T follicular helper cell (primary cell): ENCODE measurements at regions not wholly inside any gene's neighbourhood (a gene's known extent, or its start where the extent isn't known, plus 50 kb on each side); places are given as distances from the start of the nearest gene placed in this dataset.

Source experiments
- DNase-seq: peaks from one replicate; pipeline ENCODE4 v3.0.0-alpha.2; 2020; ENCODE audit warnings: low read depth

DNA sequence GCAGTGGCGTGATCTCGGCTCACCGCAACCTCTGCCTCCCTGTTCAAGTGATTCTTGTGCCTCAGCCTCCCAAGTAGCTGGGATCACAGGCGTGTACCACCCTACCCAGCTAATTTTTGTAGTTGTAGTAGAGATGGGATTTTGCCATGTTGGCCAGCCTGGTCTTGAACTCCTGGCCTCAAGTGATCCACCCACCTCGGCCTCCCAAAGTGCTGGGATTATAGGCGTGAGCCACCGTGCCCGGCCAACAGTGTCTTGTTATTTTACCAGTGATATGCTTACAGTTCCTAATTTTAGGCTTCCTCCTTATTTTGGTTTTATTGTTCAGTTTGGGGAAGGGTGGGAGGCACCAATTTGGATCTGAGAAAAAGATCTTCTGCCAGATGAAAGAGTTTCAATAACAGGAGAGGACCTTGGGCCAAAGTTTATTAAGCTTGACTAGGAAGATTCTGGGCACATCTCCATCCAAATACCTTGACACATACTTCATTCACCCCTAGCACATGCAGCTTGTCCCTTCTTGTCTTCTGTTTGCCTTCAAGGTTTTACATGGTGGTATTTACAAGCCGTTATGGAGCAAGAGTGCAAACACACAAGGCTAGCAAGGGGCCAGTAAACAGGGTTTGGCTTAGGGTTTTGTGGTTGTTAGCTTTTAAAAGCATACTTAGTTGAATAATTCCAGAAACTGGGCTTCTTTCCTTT lies 168.1 kb upstream of the DMRT1 start:
- no peak for DNase-seq

DNA sequence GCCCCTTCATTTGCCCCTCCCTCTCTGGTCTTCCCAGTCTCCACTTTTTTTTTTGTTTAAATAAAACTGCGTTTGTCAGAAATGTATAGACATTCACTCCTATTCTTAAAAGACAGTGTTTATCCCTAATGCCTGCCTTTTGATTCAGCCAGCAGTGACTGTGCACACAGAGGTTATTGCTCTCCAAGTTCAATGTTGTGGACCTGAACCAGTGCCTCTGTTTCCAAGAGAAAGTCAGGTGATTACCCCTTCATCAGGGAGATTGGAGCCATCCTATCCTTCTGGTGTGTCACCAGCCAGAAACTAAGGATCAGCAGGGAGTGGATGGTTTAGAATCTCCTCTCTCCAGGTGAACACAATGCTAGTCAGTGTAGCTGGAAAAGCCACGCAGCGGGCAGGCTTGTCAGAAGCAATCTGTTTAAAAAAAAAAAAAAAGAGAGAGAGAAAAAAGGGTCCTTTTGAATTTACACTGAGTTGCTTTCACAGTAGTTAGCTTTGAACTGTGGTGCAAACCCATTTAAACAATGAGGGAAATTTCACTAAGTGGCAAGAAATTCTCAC lies 167.5 kb upstream of the DMRT1 start:
- DNase-seq, result no peak

- DNase-seq, result no peak
These were observed 165.7 kb upstream of the DMRT1 start for GRCh38 chr9:675697-676370.

- no peak for DNase-seq
These were observed 164.6 kb upstream of the DMRT1 start for GRCh38 chr9:676780-677438.

- DNase-seq, result no peak
These were observed 163.9 kb upstream of the DMRT1 start for GRCh38 chr9:677461-678097.

DNA sequence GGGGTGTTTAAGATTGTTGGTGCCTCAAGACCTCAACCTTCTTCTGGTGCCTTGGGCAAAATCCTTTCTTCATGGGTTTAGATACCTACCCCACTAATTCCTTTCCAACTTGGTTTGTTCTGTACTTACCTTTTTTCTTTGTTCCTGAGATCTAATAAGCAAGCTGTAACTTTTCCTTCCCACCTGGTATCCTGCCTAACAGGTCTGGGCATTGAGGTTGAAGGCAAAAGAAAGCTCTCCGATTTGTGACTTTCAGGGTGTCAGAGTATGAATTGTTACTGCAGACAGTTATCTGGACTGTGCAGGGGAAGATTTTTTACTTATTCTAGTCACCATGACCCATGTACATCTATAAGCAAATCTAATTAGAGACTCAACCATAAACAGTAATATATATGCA lies 162.6 kb upstream of the DMRT1 start:
- DNase-seq, result no peak

GRCh38 chr9:679462-679861 lies 162.0 kb upstream of the DMRT1 start:
- no peak for DNase-seq

GRCh38 chr9:680106-680505 lies 161.4 kb upstream of the DMRT1 start:
- no peak for DNase-seq

DNA sequence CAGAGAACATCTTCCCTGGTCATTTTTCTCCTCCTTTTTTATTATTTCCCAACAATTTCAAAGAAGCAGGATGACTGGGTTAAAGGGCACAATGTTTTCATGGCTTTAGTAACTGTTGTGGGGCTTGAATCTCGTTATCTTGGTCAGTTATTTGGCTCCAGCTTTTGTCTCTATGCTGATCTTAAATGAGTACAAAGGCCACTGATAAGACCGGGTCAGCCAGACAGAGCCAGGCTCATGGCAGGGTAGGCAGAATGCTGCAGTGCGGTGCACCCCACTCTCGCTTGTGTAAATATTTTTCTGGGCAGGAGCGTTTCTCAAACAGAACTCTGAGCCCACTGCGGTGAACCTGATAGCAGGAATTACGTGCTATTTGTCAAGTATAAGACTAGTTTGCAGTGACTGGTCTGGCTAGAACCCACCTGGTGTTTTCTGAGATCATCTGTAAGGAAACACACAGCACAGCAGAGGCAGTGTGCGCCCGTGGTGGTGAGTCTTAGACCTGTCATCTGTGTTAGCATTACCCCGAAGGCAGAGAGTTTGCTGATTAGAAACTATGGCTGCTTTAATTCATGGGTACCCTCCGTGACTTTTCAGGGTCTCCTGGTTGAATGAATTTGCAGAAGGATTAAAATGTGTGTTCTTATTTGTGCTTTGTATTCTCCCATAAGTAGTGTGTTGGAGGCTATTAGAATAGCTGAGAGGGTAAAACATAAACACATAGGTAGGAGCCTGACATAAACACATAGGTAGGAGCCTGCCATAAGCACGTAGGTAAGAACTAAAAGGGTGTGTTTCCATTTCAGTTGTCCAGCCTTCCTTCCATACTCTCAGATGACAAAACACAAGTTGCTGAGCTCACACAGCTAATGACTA lies 158.6 kb upstream of the DMRT1 start:
- DNase-seq, result no peak

- DNase-seq, result no peak
These were observed 157.9 kb upstream of the DMRT1 start for GRCh38 chr9:683509-684021.

DNA sequence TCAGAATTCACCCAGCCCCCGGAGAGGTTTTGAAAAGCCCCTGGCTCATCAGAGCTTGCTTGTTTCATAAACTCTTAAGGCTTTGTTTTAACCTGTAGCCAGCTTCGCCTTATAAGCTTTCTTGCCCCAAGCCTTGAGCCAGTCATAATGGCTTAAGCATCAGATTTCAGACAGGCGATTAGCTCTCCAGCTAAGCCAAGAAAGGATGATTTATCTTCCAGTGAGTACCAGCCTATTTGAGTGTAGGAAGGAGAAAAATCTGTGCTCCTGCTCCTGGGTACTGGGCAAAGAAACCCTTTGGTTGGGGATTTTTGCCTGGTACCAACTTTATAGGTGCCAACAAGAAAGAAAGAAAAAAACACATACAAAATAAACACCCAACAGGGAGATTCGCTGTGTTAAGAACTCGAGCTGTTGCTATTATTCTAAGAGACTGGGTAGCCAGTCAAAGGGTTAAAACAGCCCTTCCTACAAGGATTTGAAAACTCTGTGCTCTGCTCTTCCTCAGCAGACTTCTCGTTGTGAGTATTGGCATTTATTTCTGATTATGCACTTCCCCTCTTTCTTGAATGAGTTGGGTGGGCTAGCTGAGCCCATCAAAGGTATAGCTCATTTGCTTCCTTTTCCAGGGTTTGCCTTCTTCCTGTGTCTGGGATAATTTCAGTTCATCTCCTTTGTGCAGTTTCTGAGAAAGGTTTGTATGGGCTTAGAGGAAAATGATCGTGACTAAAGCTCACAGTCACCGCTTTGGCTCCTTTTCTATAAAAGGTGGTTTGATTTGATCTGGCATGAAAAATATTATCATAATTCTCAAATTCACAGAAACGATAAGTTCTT lies 157.2 kb upstream of the DMRT1 start:
- DNase-seq, result no peak

GRCh38 chr9:684941-685340 lies 156.6 kb upstream of the DMRT1 start:
- no peak for DNase-seq

DNA sequence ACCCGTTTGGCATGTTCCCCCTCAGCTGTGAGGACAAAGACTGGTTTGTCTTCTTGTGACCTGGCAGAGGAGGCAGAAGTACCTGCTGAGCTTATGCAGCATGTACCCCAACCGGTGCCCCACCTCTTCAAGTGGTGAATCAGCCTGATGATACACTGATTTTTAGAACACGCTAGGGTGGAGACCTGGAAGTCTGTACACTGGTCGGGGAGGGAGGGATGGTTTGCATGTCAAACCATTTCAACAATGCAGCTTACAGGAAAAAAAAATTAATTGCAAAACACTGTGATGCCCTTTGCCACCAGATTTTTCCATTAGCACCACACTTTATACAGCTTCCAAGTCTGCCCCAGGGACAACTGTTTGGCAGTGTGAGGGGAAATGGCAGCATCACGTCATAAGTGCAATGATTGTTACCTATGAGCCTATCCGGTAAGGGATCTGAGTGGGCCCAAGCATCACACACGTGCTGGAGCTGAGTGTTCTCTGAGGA lies 155.1 kb upstream of the DMRT1 start:
- DNase-seq, result no peak

- no peak for DNase-seq
These were observed 154.3 kb upstream of the DMRT1 start for GRCh38 chr9:687034-687785.

GRCh38 chr9:687994-688393 lies 153.5 kb upstream of the DMRT1 start:
- DNase-seq, result no peak

GRCh38 chr9:690517-691111 lies 150.9 kb upstream of the DMRT1 start:
- DNase-seq, result no peak

DNA sequence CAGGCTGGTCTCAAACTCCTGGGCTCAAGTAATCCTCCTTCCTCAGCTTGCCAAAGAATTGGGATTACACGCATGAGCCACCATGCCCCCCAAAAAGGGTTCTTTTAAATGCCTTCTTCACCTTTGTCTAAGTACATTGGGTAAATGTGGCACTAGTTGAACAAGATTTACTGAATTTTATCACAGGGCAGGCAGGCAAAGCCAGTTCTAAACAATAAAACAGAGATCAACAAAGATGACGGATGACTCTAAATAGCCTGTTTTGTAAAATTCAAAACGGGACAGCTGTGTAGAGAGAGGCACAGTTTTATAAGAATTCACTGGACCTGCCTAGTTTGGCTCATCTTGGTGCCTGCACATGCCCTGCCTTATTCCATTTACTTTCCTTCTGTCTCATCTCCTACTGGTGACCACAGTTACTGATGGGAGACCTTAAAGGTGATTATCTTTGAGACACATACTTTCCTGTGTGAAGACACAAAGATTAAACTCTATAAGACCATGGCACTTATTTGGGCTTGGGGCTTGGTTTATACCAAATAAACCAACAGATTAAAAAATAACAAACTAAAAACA lies 149.6 kb upstream of the DMRT1 start:
- no peak for DNase-seq

- no peak for DNase-seq
These were observed 148.8 kb upstream of the DMRT1 start for GRCh38 chr9:692636-693129.
